GM12892 (cell line): ENCODE measurements at regions not wholly inside any gene's neighbourhood (a gene's known extent, or its start where the extent isn't known, plus 50 kb on each side); places are given as distances from the start of the nearest gene placed in this dataset.

ENCODE experiments used
- POLR2A ChIP-seq: IDR thresholded peaks from 2 replicates; pipeline ENCODE4 v1.6.1; 2011; ENCODE audit warnings: low read depth, low read length, control low read depth
- TAF1 ChIP-seq: IDR thresholded peaks from 2 replicates; pipeline ENCODE4 v1.6.1; 2011; ENCODE audit warnings: low read depth, mild to moderate bottlenecking, control low read depth, low read length, borderline replicate concordance

- TF ChIP-seq TAF1 (no peak), POLR2A (no peak)
These were observed 338.2 kb downstream of the TCERG1L start for GRCh38 chr10:130973127-130973839.
